GM13977 (cell line): ENCODE measurements at regions not wholly inside any gene's neighbourhood (a gene's known extent, or its start where the extent isn't known, plus 50 kb on each side); places are given as distances from the start of the nearest gene placed in this dataset.

Experiments used
- DNase-seq: peaks from one replicate; pipeline ENCODE4 v3.0.0; 2012; ENCODE audit warnings: low spot score
- in situ Hi-C: fragments of 300-500 bp; cut with MboI; formaldehyde crosslinking; loops from one replicate; pipeline ENCODE4 v1.12.0; 2022; ENCODE audit warnings: low sequenced_read_pairs, low pct_unique_long_range_greater_than_20kb, mixed read lengths, inconsistent platforms; ENCODE audit not compliant: unreplicated experiment
- TF ChIP-seq, protein P1 (sequence below): IDR thresholded peaks from 2 replicates; pipeline ENCODE4 v1.5.1; 2012; ENCODE audit warnings: mild to moderate bottlenecking, control low read depth; ENCODE audit not compliant: insufficient read depth; ENCODE audit errors: extremely low read depth, missing control alignments

DNA sequence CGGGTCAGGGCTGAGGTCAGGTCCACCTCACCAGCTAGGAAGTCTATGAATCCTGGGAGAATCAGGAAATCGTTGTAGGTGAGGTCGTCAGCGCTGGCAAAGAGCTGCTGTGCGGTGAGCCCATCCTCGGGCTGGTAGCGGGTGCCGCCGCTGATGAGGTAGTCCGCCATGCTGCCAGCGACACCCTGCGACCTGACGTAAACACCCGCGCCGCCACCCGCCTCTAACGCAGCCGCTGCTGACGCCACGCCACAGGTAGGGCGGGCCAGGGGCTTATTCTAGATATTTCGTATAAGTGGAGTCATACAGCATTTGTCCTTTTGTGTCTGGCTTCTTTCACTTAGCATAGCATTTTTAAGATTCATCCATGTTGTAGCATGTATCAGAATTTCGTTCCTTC is 220.2 kb upstream of the ATP6AP2 start:
- in situ Hi-C loops: no loop called here
- TF ChIP-seq, protein P1, sequence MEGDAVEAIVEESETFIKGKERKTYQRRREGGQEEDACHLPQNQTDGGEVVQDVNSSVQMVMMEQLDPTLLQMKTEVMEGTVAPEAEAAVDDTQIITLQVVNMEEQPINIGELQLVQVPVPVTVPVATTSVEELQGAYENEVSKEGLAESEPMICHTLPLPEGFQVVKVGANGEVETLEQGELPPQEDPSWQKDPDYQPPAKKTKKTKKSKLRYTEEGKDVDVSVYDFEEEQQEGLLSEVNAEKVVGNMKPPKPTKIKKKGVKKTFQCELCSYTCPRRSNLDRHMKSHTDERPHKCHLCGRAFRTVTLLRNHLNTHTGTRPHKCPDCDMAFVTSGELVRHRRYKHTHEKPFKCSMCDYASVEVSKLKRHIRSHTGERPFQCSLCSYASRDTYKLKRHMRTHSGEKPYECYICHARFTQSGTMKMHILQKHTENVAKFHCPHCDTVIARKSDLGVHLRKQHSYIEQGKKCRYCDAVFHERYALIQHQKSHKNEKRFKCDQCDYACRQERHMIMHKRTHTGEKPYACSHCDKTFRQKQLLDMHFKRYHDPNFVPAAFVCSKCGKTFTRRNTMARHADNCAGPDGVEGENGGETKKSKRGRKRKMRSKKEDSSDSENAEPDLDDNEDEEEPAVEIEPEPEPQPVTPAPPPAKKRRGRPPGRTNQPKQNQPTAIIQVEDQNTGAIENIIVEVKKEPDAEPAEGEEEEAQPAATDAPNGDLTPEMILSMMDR: no peak
- no peak for DNase-seq

DNA sequence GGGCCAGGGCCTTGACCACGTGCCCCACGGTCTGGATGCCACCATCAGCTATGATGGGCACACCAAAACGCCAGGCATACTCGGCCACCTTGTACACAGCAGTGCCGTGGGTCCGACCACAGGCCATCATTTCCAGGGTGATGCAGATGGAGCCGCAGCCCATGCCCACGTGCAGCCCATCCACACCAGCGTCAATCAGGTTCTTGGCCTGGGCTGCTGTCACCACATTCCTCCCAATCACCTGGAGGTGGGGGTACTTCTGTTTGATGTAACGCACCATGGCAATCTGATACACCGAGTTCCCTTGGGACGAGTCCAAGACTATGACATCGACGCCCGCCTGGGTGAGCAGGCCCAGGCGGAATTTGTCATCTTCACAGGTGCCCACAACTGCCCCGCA is 221.2 kb upstream of the ATP6AP2 start:
- no peak for DNase-seq
- in situ Hi-C loops: no loop called here
- TF ChIP-seq, protein P1: no peak

GRCh38 chrX:40358994-40359393 is 221.8 kb upstream of the ATP6AP2 start:
- DNase-seq: no peak
- in situ Hi-C loops: no loop called here
- TF ChIP-seq, protein P1: no peak

DNA sequence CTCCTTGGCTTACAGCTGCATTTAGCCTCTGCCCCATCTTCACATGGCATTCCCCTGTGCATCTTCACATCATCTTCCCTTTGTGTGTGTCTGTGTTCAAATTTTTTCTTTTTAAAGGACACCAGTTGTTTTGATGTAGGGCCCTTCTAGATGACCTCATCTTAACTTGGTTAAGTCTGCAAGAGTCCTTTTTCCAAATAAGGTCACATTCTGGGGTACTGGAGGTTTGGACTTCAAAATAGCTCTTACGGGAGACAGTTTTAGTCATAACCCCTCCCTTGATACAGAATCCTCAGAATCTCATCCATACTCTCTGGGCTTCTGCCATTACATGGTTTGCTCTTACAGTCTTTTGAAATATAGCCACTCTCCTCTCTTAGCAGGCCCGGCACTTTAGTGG is 231.5 kb upstream of the ATP6AP2 start:
- in situ Hi-C loops: no loop called here
- TF ChIP-seq, protein P1: no peak

DNA sequence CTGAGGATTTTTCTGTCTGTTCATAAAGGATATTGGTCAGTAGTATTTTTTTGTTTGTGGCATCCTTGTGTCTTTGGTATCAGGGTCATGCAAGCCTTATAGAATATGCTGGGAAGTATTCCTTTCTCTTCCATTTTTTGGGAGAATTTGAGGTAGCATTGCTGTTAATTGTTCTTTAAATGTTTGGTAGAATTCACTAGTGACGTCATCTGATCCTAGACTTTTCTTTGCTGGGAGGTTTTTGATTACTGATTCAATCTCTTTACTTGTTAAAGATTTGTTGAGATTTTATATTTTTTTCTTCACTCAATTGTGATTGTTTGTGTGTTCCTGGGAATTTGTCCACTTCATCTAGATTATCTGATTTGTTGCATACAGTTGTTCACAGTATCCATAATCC is 234.4 kb upstream of the ATP6AP2 start:
- in situ Hi-C loops: no loop called here
- TF ChIP-seq, protein P1: no peak
- no peak for DNase-seq

More for the DNA sequence above, 231.5 kb upstream of the ATP6AP2 start:
- no peak for DNase-seq

GRCh38 chrX:40343319-40343718 is 237.5 kb upstream of the ATP6AP2 start:
- DNase-seq: no peak
- in situ Hi-C loops: no loop called here
- TF ChIP-seq, protein P1: no peak

GRCh38 chrX:40340116-40340515 is 240.7 kb upstream of the ATP6AP2 start:
- no peak for DNase-seq
- TF ChIP-seq, protein P1: no peak
- in situ Hi-C loops: no loop called here
